ENCODE measurements at regions not wholly inside any gene's neighbourhood (a gene's known extent, or its start where the extent isn't known, plus 50 kb on each side); places are given as distances from the start of the nearest gene placed in this dataset.
"Not testable (repeated sequence)": the region's sequence is repeated elsewhere in the genome, so short reads cannot be mapped to it uniquely, and the experiment has no call there.

DNA sequence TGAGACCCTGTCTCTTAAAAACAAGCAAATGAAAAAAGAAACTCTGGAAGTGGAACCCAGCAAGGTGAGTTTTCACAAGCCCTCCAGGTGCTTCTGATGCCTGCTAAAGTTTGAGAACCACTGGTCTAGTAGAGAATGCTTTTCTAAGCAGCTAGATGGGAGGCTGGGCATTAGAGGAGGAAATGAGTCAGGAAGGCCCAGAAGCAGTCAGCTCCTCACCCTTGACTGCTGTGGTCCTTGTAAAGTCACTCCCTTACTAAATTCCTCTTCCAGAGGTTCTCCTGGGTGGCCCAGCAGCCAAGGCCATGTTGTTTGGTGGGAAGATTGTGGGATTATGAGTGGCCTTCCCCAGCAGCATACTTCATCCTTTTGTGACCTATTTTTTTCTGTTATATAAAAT lies 52.0 kb upstream of the FYN start:
- H3K4me1 ChIP-seq, result no peaks in the 10 kb centered on the region
- H3K36me3 ChIP-seq, result no peaks in the 10 kb centered on the region
- intact Hi-C loops (cut with micrococcal nuclease), result no loop called here
- no peak for DNase-seq
- H3K4me3 ChIP-seq, result no peak overlapping the region
- no peak overlapping the region for H3K27ac ChIP-seq (replicated peaks)
- no peaks in the 10 kb centered on the region for H3K9me3 ChIP-seq (replicated peaks)
- TF ChIP-seq, protein P1, sequence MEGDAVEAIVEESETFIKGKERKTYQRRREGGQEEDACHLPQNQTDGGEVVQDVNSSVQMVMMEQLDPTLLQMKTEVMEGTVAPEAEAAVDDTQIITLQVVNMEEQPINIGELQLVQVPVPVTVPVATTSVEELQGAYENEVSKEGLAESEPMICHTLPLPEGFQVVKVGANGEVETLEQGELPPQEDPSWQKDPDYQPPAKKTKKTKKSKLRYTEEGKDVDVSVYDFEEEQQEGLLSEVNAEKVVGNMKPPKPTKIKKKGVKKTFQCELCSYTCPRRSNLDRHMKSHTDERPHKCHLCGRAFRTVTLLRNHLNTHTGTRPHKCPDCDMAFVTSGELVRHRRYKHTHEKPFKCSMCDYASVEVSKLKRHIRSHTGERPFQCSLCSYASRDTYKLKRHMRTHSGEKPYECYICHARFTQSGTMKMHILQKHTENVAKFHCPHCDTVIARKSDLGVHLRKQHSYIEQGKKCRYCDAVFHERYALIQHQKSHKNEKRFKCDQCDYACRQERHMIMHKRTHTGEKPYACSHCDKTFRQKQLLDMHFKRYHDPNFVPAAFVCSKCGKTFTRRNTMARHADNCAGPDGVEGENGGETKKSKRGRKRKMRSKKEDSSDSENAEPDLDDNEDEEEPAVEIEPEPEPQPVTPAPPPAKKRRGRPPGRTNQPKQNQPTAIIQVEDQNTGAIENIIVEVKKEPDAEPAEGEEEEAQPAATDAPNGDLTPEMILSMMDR (IDR thresholded peaks at IDR 0.05; ENCODE audit: borderline replicate concordance), result no peak
- no peaks in the 10 kb centered on the region for H3K27me3 ChIP-seq (ENCODE audit: low read depth)

DNA sequence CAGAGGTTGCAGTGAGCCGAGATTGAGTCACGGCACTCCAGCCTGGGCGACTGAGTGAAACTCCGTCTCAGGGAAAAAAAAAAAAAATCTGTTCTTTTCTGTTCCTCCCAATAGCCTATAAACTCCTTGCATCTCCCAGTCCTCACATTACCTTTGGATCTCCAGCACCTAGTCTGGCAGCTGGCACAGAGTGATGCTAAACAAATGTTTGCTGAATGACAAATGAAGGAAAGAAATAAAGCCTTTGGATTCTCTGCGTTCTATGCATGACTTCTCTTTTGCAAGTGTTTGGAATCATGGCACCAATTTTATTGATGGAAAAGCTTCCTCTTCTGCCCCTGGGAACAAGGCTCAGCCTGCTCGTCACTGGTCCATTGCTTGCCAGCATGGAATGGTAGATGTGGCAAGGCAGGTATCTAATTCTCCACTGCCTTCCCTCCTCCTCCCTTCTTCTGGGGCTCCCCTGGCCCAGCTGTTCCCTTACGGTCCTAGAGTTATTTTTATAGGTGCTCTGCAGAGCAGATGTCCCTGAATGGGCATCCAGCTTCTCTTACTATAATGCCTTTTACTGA lies 53.6 kb upstream of the FYN start:
- no peaks in the 10 kb centered on the region for H3K36me3 ChIP-seq
- H3K4me1 ChIP-seq, result no peaks in the 10 kb centered on the region
- no peaks in the 10 kb centered on the region for H3K27me3 ChIP-seq (ENCODE audit: low read depth)
- H3K4me3 ChIP-seq, result no peak overlapping the region
- intact Hi-C loops (cut with micrococcal nuclease), result no loop called here
- no peak for DNase-seq
- peaks cover 5% of the 10 kb centered on the region for H3K9me3 ChIP-seq (replicated peaks)
- TF ChIP-seq, protein P1 (IDR thresholded peaks at IDR 0.05; ENCODE audit: borderline replicate concordance), result no peak
- no peak overlapping the region for H3K27ac ChIP-seq (replicated peaks)

DNA sequence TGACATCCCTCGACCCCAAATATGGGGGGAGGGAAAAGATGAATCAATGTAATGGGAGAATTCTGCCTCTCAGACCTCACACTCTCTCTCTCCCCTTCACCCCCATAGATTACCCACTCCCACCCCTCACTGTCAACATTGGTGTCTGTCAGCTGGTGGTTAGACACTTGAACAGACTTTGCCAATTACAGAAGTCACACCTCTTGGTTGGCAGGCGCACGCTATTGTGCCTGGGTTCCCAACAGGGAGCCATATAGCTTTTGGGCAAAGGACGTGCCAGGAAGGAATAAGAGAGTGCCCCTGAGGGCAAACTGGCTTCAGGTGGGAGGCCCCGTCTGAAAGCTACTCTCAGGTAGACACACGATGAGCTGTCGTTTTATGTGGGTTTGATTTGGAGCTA lies 54.1 kb upstream of the FYN start:
- no peaks in the 10 kb centered on the region for H3K4me1 ChIP-seq
- H3K4me3 ChIP-seq, result no peak overlapping the region
- no peaks in the 10 kb centered on the region for H3K36me3 ChIP-seq
- TF ChIP-seq, protein P1 (IDR thresholded peaks at IDR 0.05; ENCODE audit: borderline replicate concordance), result no peak
- no peaks in the 10 kb centered on the region for H3K27me3 ChIP-seq (ENCODE audit: low read depth)
- no peak overlapping the region for H3K27ac ChIP-seq (replicated peaks)
- no peak for DNase-seq
- peaks cover 10% of the 10 kb centered on the region for H3K9me3 ChIP-seq (replicated peaks)
- intact Hi-C loops (cut with micrococcal nuclease), result no loop called here

DNA sequence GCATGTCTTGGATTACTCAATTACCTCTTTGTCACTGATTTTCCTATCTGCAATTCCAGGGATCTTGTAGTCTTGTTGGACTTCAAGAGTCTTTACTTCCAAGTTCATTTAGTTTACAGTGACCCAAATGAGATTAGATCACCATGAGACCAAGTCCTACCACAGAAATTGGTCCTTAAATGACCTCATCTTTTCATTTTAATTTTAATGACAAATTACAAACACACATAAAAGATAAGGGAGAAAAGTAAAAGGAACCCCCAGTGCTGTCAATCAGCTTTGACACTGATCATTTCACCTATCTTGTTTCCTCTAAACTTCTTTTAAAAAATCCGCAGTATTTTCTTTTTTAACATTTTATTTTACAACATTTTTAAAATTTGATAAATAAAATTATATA lies 54.9 kb upstream of the FYN start:
- Histone ChIP-seq H3K9me3 (replicated peaks) (peaks cover 18% of the 10 kb centered on the region), H3K4me1 (no peaks in the 10 kb centered on the region), H3K27ac (replicated peaks) (no peak overlapping the region), H3K4me3 (no peak overlapping the region), H3K36me3 (no peaks in the 10 kb centered on the region), H3K27me3 (ENCODE audit: low read depth) (no peaks in the 10 kb centered on the region)
- no peak for DNase-seq
- TF ChIP-seq, protein P1 (IDR thresholded peaks at IDR 0.05; ENCODE audit: borderline replicate concordance), result no peak
- intact Hi-C loops (cut with micrococcal nuclease), result no loop called here

DNA sequence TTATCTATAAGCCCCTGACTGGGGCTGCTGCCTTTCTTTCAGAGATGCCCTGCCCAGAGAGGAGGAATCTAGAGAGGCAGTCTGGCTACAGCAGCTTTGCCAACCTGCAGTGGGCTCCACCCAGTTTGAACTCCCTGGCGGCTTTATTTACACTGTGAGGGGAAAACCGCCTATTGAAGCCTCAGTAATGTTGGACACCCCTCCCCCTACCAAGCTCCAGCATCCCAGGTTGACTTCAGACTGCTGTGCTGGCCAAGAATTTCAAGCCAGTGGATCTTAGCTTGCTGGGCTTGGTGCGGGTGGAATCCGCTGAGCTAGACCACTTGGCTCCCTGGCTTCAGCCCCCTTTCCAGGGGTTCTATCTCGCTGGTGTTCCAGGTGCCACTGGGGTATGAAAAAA lies 61.4 kb upstream of the FYN start:
- H3K36me3 ChIP-seq; DNase-seq; intact Hi-C loops (cut with micrococcal nuclease); H3K4me1 ChIP-seq; H3K27ac ChIP-seq (replicated peaks); H3K27me3 ChIP-seq (ENCODE audit: low read depth); H3K4me3 ChIP-seq: not testable (repeated sequence)
- peaks cover 20% of the 10 kb centered on the region for H3K9me3 ChIP-seq (replicated peaks)

DNA sequence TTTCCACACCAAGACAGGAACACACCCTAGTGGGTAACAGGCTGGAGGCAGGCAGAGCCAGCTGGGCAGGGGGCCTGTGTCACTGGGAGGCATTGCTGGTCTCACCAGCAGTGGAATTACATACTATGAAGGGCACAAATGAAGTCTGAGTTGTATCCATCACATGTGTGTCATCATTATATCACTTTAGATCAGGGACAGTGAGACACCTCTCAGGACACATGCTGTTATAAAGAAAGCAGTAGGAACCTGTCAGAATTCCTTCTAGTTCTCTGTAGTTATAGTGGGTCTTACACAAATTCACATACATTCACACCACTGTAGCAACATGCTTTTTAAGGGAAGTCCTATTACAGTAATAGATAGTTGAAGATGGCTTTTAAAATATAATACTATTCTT lies 63.5 kb upstream of the FYN start:
- TF ChIP-seq, protein P1 (IDR thresholded peaks at IDR 0.05; ENCODE audit: borderline replicate concordance), result no peak
- no peak for DNase-seq
- H3K4me1 ChIP-seq, result no peaks in the 10 kb centered on the region
- H3K27me3 ChIP-seq (ENCODE audit: low read depth), result no peaks in the 10 kb centered on the region
- intact Hi-C loops (cut with micrococcal nuclease), result no loop called here
- H3K27ac ChIP-seq (replicated peaks), result no peak overlapping the region
- no peaks in the 10 kb centered on the region for H3K36me3 ChIP-seq
- peaks cover 18% of the 10 kb centered on the region for H3K9me3 ChIP-seq (replicated peaks)
- H3K4me3 ChIP-seq, result no peak overlapping the region
